ENCODE measurements at regions not wholly inside any gene's neighbourhood (a gene's known extent, or its start where the extent isn't known, plus 50 kb on each side); places are given as distances from the start of the nearest gene placed in this dataset.

- TF ChIP-seq POLR2A (IDR thresholded peaks at IDR 0.05) (no peak), CTCF (IDR thresholded peaks at IDR 0.05) (no peak), EP300 (IDR thresholded peaks at IDR 0.05; ENCODE audit: low read depth) (no peak), POLR2AphosphoS5 (IDR thresholded peaks at IDR 0.05) (no peak)
Observed at GRCh38 chr16:52212841-52213240, 334.1 kb downstream of the TOX3 start.

Measured in transverse colon (tissue), 4 donors.